ENCODE measurements at regions not wholly inside any gene's neighbourhood (a gene's known extent, or its start where the extent isn't known, plus 50 kb on each side); places are given as distances from the start of the nearest gene placed in this dataset.

DNA sequence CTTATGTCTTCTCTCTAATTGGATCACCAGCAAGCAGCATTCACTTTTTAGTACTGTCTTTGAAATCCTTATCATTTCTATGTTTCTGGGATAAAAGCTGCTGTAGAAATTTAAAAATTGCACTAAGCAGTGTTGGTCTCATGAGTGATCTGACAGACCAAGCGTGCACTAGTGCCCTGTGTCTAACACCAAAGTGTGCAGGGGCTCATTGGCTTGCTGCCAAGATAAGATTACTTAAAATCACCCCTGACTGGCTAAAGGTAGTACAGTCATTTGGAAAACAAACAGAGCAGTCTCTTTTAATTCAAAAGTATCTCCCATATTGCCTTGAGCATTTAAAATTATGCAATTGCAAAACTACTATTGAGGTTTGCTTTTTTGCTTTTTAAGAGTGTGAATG, 304.6 kb downstream of the ARAP2 start:
- no peak overlapping the region for H2AFZ ChIP-seq (ENCODE audit: low read depth, low read length, poor library complexity, severe bottlenecking)
- H3K27ac ChIP-seq (ENCODE audit: low read depth, low read length), result no peak overlapping the region
- TF ChIP-seq JUND (IDR thresholded peaks at IDR 0.05) (no peak), EZH2phosphoT487 (IDR thresholded peaks at IDR 0.05; ENCODE audit: borderline replicate concordance) (no peak), SIN3A (IDR thresholded peaks at IDR 0.05; ENCODE audit: low read depth) (no peak), EZH2 (IDR thresholded peaks at IDR 0.05) (no peak), RAD21 (IDR thresholded peaks at IDR 0.05; ENCODE audit: low read depth) (no peak), SP1 (IDR thresholded peaks at IDR 0.05; ENCODE audit: low read depth) (no peak), CBX3 (IDR thresholded peaks at IDR 0.05; ENCODE audit: low read depth) (no peak), CEBPB (IDR thresholded peaks at IDR 0.05; ENCODE audit: low read depth) (no peak)
- TF ChIP-seq, protein P1, sequence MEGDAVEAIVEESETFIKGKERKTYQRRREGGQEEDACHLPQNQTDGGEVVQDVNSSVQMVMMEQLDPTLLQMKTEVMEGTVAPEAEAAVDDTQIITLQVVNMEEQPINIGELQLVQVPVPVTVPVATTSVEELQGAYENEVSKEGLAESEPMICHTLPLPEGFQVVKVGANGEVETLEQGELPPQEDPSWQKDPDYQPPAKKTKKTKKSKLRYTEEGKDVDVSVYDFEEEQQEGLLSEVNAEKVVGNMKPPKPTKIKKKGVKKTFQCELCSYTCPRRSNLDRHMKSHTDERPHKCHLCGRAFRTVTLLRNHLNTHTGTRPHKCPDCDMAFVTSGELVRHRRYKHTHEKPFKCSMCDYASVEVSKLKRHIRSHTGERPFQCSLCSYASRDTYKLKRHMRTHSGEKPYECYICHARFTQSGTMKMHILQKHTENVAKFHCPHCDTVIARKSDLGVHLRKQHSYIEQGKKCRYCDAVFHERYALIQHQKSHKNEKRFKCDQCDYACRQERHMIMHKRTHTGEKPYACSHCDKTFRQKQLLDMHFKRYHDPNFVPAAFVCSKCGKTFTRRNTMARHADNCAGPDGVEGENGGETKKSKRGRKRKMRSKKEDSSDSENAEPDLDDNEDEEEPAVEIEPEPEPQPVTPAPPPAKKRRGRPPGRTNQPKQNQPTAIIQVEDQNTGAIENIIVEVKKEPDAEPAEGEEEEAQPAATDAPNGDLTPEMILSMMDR (IDR thresholded peaks at IDR 0.05 in 2 of 3, conservative IDR thresholded peaks at IDR 0.05 in 1 of 3; ENCODE audit: borderline replicate concordance in 1 of 3, insufficient read depth in 1 of 3, low read depth in 2 of 3, low read length in 2 of 3), result no peak
- ChIA-PET RAD21 (ENCODE audit: low non-redundant PET in 1 of 2, low total read pairs in 2 of 2, uncharacterized antibody in 2 of 2, unreplicated experiment in 2 of 2) (no interaction called here), CTCF (no interaction called here), POLR2A (no interaction called here)
- no peak overlapping the region for H3K9ac ChIP-seq (ENCODE audit: low read length)
- DNase-seq (ENCODE audit: low read depth, low spot score), result no peak
- H3K4me3 ChIP-seq (replicated peaks in 1 of 2; ENCODE audit: low read depth in 1 of 2, low read length in 2 of 2), result no peak overlapping the region
- no peak overlapping the region for H3K4me2 ChIP-seq (ENCODE audit: low read length)
- no peaks in the 10 kb centered on the region for H3K9me2 ChIP-seq (ENCODE audit: insufficient read depth)
- no peak for ATAC-seq
- intact Hi-C loops (cut with micrococcal nuclease), result loop anchor here (10.0 kb wide), 1 partner anchor 985 kb away; no protein-coding TSS in a partner anchor
- no peaks in the 10 kb centered on the region for H3K79me2 ChIP-seq (ENCODE audit: insufficient read depth, low read length)
- H3K9me3 ChIP-seq (ENCODE audit: control insufficient read depth in 1 of 2, insufficient read depth in 1 of 2, low read depth in 1 of 2, low read length in 2 of 2), result no peaks in the 10 kb centered on the region
- no peaks in the 10 kb centered on the region for H3K4me1 ChIP-seq (ENCODE audit: control insufficient read depth in 1 of 2, insufficient read depth in 2 of 2, low read length in 2 of 2)
- no peaks in the 10 kb centered on the region for H3K36me3 ChIP-seq (ENCODE audit: control insufficient read depth in 1 of 2, insufficient read depth in 2 of 2, low read length in 2 of 2)
- no peaks in the 10 kb centered on the region for H3K27me3 ChIP-seq (ENCODE audit: insufficient read depth, low read length)
- H4K20me1 ChIP-seq (ENCODE audit: insufficient read depth), result no peaks in the 10 kb centered on the region
- no TSS peak for BruUV-seq (replicated peaks)

DNA sequence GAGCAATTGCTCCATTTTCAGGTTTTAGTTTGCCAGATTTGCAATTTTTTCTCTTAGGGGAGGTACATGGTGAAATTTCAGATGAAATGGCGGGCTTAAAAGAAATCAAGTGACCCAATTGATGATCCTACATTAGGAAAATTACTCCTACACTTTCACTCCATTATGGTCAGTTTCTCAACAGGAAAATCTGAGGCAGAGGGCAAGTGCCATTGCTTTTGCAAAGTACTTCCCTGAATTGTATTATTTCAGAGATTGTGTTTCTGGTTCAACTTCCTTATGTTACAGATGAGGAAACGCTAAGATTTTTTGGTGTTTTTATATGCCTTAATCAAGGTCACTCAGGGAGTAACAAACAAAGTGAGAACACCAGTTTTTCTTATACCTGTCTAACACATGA, 302.2 kb downstream of the ARAP2 start:
- ATAC-seq, result no peak
- TF ChIP-seq YY1 (IDR thresholded peaks at IDR 0.05; ENCODE audit: extremely low read depth, insufficient replicate concordance, low read depth, low read length), result no peak
- TF ChIP-seq, protein P1 (IDR thresholded peaks at IDR 0.05 in 2 of 3, conservative IDR thresholded peaks at IDR 0.05 in 1 of 3; ENCODE audit: borderline replicate concordance in 1 of 3, insufficient read depth in 1 of 3, low read depth in 2 of 3, low read length in 2 of 3), result no peak
- TF ChIP-seq CEBPB (IDR thresholded peaks at IDR 0.05; ENCODE audit: low read depth), result no peak
- no peak for TF ChIP-seq CBX3 (IDR thresholded peaks at IDR 0.05; ENCODE audit: low read depth)
- TF ChIP-seq POLR2AphosphoS5 (IDR thresholded peaks at IDR 0.05; ENCODE audit: low read depth, low read length), result no peak
- TF ChIP-seq EZH2phosphoT487 (IDR thresholded peaks at IDR 0.05; ENCODE audit: borderline replicate concordance), result no peak
- no peak for TF ChIP-seq ZBTB33 (IDR thresholded peaks at IDR 0.05; ENCODE audit: extremely low read depth, insufficient replicate concordance, low read length)
- TF ChIP-seq, protein P2, sequence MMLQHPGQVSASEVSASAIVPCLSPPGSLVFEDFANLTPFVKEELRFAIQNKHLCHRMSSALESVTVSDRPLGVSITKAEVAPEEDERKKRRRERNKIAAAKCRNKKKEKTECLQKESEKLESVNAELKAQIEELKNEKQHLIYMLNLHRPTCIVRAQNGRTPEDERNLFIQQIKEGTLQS (IDR thresholded peaks at IDR 0.05), result no peak
- no peak for TF ChIP-seq FOSL1 (IDR thresholded peaks at IDR 0.05; ENCODE audit: low read depth)

More for the DNA sequence above, 302.2 kb downstream of the ARAP2 start:
- Histone ChIP-seq H3K4me3 (replicated peaks in 1 of 2; ENCODE audit: low read depth in 1 of 2, low read length in 2 of 2) (no peak overlapping the region), H3K4me1 (ENCODE audit: control insufficient read depth in 1 of 2, insufficient read depth in 2 of 2, low read length in 2 of 2) (no peaks in the 10 kb centered on the region), H3K36me3 (ENCODE audit: control insufficient read depth in 1 of 2, insufficient read depth in 2 of 2, low read length in 2 of 2) (no peaks in the 10 kb centered on the region), H3K9ac (ENCODE audit: low read length) (no peak overlapping the region), H3K79me2 (ENCODE audit: insufficient read depth, low read length) (no peaks in the 10 kb centered on the region), H3K27me3 (ENCODE audit: insufficient read depth, low read length) (no peaks in the 10 kb centered on the region), H3K9me2 (ENCODE audit: insufficient read depth) (no peaks in the 10 kb centered on the region), H2AFZ (ENCODE audit: low read depth, low read length, poor library complexity, severe bottlenecking) (no peak overlapping the region), H3K4me2 (ENCODE audit: low read length) (no peak overlapping the region), H3K9me3 (ENCODE audit: control insufficient read depth in 1 of 2, insufficient read depth in 1 of 2, low read depth in 1 of 2, low read length in 2 of 2) (no peaks in the 10 kb centered on the region), H3K27ac (ENCODE audit: low read depth, low read length) (no peak overlapping the region), H4K20me1 (ENCODE audit: insufficient read depth) (no peaks in the 10 kb centered on the region)
- DNase-seq (ENCODE audit: low read depth, low spot score), result no peak
- no TSS peak for BruUV-seq (replicated peaks)
- ChIA-PET RAD21 (ENCODE audit: low non-redundant PET in 1 of 2, low total read pairs in 2 of 2, uncharacterized antibody in 2 of 2, unreplicated experiment in 2 of 2) (no interaction called here), POLR2A (no interaction called here), CTCF (no interaction called here)
- intact Hi-C loops (cut with micrococcal nuclease), result no loop called here

Data from HCT116 (cell line).